Large intestine (tissue), 3 donors: ENCODE measurements at regions not wholly inside any gene's neighbourhood (a gene's known extent, or its start where the extent isn't known, plus 50 kb on each side); places are given as distances from the start of the nearest gene placed in this dataset.

Experiments used
- DNase-seq, 2 donors: peaks; one replicate each; pipeline versions ENCODE4 v3.0.0 to v3.0.0-alpha.2; 2013
- H3K27ac ChIP-seq: one replicate; pipeline ENCODE4 v1.5.1; 2013; ENCODE audit warnings: low read length
- H3K27me3 ChIP-seq: 2 replicates; pipeline ENCODE4 v1.6.1; 2013; ENCODE audit warnings: low read length; ENCODE audit not compliant: control insufficient read depth, insufficient read depth
- H3K36me3 ChIP-seq: 2 replicates; pipeline ENCODE4 v1.6.1; 2013; ENCODE audit warnings: low read length; ENCODE audit not compliant: control insufficient read depth, insufficient read depth
- H3K4me1 ChIP-seq: one replicate; pipeline ENCODE4 v1.6.1; 2013; ENCODE audit warnings: low read length; ENCODE audit not compliant: control insufficient read depth, insufficient read depth
- H3K4me3 ChIP-seq: one replicate; pipeline ENCODE4 v1.5.1; 2013; ENCODE audit warnings: low read length
- H3K9me3 ChIP-seq: one replicate; pipeline ENCODE4 v1.6.1; 2013; ENCODE audit warnings: mild to moderate bottlenecking, low read depth, low read length, moderate library complexity; ENCODE audit not compliant: control insufficient read depth
- WGBS: methylation state at CpG from one replicate; pipeline ENCODE4 v1.1.5; 2013; ENCODE audit warnings: low lambda C conversion rate; ENCODE audit not compliant: insufficient coverage; 5-methylcytosine and 5-hydroxymethylcytosine counted together

DNA sequence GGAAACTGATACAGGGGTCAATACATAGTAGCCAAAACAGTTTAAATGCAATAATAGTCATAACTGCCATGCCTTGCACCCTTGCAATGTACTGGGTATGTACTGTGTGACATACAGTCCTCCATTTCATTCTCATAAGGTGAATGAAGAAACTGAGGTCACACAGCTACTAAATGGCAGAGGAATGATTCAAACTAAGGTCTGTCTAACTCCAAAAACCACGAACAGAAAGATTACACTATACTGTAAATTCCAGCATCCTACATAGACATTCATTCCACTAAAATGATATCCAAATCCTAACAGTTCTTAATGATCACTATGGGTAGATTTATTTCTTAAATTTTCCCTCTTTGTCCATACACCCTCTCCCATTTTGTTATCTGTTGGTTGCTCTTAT is 238.1 kb upstream of the SERP2 start:
- no CpG with 5 or more reads among the region's 1 CpG for WGBS
- Histone ChIP-seq H3K4me3 (no peak overlapping the region), H3K4me1 (peaks cover 5% of the 10 kb centered on the region), H3K9me3 (no peaks in the 10 kb centered on the region), H3K27ac (no peak overlapping the region), H3K27me3 (no peaks in the 10 kb centered on the region), H3K36me3 (no peaks in the 10 kb centered on the region)
- DNase-seq: no peak

DNA sequence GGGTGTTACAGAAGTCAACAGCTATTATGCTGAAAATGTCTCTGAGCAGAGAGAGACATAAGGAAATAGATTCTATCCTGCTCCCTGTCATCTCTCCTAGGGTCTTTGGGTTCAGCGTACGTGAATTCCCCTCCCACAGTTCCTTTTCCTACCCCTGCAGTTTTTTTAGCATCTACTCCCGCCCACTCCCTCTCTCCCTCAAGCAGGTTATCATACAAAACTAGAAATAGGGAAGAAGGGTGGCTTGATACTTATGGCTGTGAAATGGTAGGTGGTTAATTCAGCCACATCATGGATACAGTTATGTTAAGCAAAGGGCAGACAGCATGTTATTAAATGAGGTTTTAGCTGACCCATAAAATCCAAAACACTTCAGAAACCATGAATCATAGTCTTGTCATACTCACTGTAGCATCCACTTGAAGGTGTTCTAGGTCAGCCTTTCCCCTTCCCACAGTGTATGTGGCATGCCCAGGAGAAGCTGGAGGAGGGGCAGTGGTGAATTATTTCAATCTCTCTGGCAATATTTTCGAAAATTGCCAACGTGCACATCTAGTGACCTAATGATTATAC is 236.8 kb upstream of the SERP2 start:
- no peak overlapping the region for H3K27ac ChIP-seq
- no peak overlapping the region for H3K4me3 ChIP-seq
- H3K9me3 ChIP-seq: no peaks in the 10 kb centered on the region
- no peaks in the 10 kb centered on the region for H3K27me3 ChIP-seq
- H3K4me1 ChIP-seq: peaks cover 15% of the 10 kb centered on the region
- no peaks in the 10 kb centered on the region for H3K36me3 ChIP-seq
- no peak for DNase-seq
- WGBS: 83% methylated on average over 2 of the region's 5 CpGs

DNA sequence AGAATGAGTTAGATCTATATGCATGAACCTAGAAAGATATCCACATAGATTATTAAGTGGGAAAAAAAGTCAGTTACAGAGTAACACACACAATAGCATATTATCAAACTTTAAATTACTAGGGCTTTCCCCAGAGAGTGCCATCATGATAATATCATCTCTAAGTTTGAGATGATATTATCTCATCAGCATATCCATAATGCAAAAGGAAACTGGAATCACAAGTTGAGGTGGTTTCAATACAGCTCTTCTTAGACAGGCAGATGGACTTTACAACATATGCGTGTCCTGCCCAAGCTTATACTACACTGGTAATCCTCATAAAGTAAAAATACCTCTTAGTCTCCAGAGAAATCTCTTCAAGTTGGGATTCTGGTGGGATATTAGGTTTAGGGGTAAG is 236.2 kb upstream of the SERP2 start:
- H3K9me3 ChIP-seq: no peaks in the 10 kb centered on the region
- H3K27me3 ChIP-seq: no peaks in the 10 kb centered on the region
- no peaks in the 10 kb centered on the region for H3K36me3 ChIP-seq
- no peak overlapping the region for H3K4me3 ChIP-seq
- WGBS: no CpG with 5 or more reads among the region's 1 CpG
- H3K27ac ChIP-seq: no peak overlapping the region
- H3K4me1 ChIP-seq: peaks cover 15% of the 10 kb centered on the region
- no peak for DNase-seq

DNA sequence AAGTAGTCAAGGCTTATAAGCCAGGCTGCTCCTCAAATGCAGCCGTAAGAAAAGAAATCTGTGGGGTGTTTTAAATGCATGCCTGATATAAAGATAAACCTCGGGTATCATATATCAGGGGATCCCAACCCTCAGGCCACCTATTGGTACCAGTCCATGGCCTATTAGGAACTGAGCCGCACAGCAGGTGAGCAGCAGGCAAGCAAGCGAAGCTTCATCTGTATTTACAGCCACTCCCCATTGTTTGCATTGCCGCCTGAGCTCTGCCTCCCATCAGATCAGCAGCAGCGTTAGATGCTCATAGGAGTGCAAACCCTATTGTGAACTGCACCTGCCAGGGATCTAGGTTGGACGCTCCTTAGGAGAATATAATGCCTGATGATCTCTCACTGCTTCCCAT is 233.5 kb upstream of the SERP2 start:
- no peaks in the 10 kb centered on the region for H3K27me3 ChIP-seq
- WGBS: no CpG with 5 or more reads among the region's 7 CpGs
- H3K27ac ChIP-seq: no peak overlapping the region
- H3K4me3 ChIP-seq: no peak overlapping the region
- H3K36me3 ChIP-seq: no peaks in the 10 kb centered on the region
- peaks cover 22% of the 10 kb centered on the region for H3K4me1 ChIP-seq
- H3K9me3 ChIP-seq: no peaks in the 10 kb centered on the region
- peak; percentile 38 to 67 for DNase-seq

DNA sequence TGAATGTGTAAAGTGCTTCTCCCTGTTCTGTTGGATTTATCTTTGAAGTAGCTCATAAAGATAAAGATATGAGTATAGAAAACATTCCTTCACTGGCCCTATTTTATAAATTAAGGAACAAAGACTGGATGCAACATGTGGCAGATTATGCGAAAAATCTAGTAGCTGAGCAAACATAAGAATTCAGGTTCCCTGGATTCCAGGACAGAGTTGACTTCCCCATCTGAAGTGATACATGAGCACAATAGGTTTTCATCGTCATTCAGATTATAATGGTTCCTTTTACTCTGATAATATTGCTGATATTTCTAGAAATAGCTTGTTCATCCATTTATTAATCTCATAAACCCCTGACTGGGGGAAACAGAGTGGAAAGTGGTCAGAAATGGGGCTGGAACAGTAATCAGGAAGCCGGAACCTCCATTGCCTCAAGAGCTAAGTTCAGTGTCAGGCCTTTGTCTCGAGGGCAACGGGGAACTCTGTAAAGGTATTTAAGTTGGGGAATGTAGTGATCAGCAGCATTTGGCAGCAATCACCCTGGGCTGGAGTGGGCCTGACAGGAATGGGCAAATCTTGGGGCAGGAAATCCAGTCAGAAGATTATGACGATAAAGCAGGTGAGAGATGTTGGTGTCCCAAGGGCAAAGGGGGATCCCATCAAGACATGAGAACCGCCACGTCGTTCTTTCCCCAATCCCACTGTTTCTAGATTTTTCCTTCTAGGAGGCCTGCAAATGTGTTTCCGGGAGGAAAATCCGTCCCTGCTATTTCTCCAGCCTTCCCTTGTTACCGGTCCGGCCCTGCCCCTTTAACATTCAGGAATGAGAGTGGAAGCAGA is 232.5 kb upstream of the SERP2 start:
- WGBS: no CpG with 5 or more reads among the region's 13 CpGs
- H3K27me3 ChIP-seq: no peaks in the 10 kb centered on the region
- no peaks in the 10 kb centered on the region for H3K36me3 ChIP-seq
- H3K27ac ChIP-seq: peak overlapping the region; percentile 97
- H3K4me1 ChIP-seq: peaks cover 22% of the 10 kb centered on the region
- no peaks in the 10 kb centered on the region for H3K9me3 ChIP-seq
- peak overlapping the region; percentile 58 for H3K4me3 ChIP-seq
- DNase-seq: no peak

DNA sequence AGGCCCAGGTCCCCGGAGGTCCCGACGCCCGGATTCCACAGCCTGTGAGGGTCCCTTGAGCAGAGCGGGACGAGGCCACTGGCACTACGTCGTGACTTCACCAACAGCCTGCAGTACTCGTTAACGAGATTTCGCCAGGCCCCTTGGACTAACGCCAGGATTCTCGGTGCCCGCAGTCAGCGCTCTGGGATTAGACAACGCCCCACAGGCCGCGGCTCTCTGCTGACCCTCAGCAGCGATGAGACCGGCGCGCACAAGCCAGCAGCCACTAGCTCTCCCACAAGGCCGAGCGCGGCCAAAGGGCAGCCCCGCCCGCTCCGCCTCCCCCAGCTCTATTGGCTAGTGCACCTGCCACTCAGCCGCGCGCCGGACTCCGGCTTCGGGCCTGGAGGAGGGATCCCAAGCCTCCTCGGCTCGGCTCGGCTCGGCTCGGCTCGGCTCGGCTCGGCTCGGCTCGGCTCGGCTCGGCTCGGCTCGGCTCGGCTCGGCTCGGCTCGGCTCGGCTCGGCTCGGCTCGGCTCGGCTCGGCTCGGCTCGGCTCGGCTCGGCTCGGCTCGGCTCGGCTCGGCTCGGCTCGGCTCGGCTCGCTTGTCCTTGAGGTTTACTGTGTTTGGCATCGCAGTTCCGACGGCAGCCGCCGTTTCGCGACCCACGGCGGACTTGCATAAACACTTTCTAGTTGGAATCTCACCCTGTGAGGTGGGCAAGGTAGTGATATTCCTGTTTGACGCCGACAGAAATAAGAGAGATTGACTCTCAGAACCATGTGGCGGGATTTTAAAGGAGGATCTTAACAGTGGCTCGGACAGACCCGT is 231.7 kb upstream of the SERP2 start:
- H3K9me3 ChIP-seq: no peaks in the 10 kb centered on the region

DNA sequence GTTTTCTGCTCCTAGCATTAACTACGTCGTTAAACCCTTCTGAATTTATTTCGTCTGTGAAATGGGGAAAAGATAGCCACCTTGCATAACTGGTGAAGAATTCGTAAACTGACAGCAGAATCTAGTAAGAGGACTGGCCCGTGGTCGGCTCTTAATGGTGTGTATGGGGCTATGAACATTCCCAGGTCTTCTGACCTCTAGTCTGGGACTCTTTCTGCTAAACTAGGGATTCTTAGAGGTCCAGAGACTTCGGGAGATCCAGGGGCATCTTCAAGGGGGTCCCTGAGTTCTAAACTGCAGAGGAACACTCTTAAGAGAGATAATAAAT is 231.1 kb upstream of the SERP2 start:
- no peaks in the 10 kb centered on the region for H3K9me3 ChIP-seq
- H3K4me3 ChIP-seq: peak overlapping the region; percentile 62
- no CpG with 5 or more reads among the region's 7 CpGs for WGBS
- H3K4me1 ChIP-seq: peaks cover 22% of the 10 kb centered on the region
- no peaks in the 10 kb centered on the region for H3K36me3 ChIP-seq
- H3K27ac ChIP-seq: peak overlapping the region; percentile 97
- DNase-seq: no peak
- H3K27me3 ChIP-seq: no peaks in the 10 kb centered on the region

More for the DNA sequence above, 231.7 kb upstream of the SERP2 start:
- H3K4me3 ChIP-seq: peak overlapping the region; percentile 62
- peak overlapping the region; percentile 97 for H3K27ac ChIP-seq
- DNase-seq: peak; percentile 97 to 99
- WGBS: no CpG with 5 or more reads among the region's 84 CpGs
- peaks cover 22% of the 10 kb centered on the region for H3K4me1 ChIP-seq
- H3K27me3 ChIP-seq: no peaks in the 10 kb centered on the region
- H3K36me3 ChIP-seq: no peaks in the 10 kb centered on the region

DNA sequence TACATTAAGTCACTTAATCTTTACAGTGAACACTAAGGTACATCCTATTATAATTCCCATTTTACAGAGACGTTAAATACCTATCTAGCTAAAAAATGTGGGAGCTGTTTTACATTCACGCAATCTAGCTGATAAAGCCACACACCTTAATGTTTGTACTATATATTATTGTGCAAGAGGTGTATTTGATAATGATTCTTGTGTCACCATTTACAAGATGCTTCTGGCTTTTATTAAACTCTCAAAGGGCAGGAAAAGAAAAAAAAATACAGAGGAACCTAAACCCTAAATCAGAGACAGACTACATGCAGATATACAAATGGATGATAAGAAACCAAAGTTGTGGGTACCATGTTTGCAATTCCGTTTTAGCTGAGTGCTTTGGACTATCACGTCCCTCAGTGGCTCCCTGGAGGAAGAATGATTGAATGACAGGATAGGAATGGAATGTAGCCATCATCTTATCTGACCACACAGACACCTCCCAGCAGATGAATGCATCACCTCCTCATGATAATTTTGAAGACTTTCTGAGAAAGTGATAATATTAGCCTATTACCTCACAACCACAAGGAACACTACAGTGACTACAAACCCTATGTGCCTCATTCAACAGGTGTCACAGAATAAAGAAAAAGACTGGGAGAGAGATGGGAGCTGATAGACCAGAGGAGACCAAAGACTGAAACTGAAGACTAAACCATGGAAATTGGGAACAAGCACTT is 230.5 kb upstream of the SERP2 start:
- H3K9me3 ChIP-seq: no peaks in the 10 kb centered on the region
- no CpG with 5 or more reads among the region's 4 CpGs for WGBS
- peak overlapping the region; percentile 62 for H3K4me3 ChIP-seq
- peak; percentile 53 to 69 for DNase-seq
- peak overlapping the region; percentile 97 for H3K27ac ChIP-seq
- no peaks in the 10 kb centered on the region for H3K36me3 ChIP-seq
- H3K4me1 ChIP-seq: peaks cover 22% of the 10 kb centered on the region
- no peaks in the 10 kb centered on the region for H3K27me3 ChIP-seq

DNA sequence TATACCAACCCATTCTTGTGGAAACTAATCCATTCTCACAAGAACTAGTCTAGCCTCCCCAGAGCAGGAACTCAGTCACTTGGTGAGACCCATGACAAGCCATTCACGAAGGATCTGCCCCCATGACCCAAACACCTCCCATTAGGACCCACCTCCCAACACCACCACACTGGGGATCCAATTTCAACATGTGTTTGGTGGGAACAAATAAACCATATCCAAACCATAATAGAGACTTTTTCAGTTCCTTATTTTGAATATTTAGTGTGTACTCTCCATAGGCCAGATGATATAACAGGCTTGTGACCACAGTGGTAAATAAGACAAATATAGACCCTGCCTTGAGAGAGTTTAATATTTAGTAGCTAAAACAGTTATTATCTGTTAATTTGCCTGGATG is 227.5 kb upstream of the SERP2 start:
- Histone ChIP-seq H3K4me1 (peaks cover 20% of the 10 kb centered on the region), H3K4me3 (no peak overlapping the region), H3K27ac (no peak overlapping the region), H3K9me3 (no peaks in the 10 kb centered on the region), H3K36me3 (no peaks in the 10 kb centered on the region), H3K27me3 (no peaks in the 10 kb centered on the region)
- no CpG with 5 or more reads among the region's 1 CpG for WGBS
- DNase-seq: no peak

DNA sequence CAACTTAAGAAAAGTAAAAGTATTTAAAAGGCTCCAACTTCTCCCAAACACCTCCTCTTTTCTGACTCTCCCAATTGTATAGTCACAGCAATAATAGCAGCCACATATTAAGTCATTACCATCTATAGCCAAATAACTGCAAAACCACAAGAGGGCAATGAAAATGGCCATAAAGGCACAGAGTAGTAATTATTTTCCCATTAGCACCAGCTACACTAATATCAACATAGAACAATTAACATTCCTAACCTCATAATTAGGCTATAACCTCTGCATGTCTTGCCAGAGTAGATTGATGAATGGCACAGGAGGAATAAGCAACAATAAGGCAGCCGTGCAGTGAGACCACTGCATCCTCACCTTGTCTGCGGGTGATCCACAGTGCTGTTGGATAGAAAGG is 226.4 kb upstream of the SERP2 start:
- no peak for DNase-seq
- no CpG with 5 or more reads among the region's 2 CpGs for WGBS

More for the DNA sequence above, 226.4 kb upstream of the SERP2 start:
- Histone ChIP-seq H3K9me3 (no peaks in the 10 kb centered on the region), H3K4me1 (peaks cover 22% of the 10 kb centered on the region), H3K27ac (no peak overlapping the region), H3K4me3 (no peak overlapping the region), H3K27me3 (no peaks in the 10 kb centered on the region), H3K36me3 (no peaks in the 10 kb centered on the region)
